Jurkat, Clone E6-1 (cell line): ENCODE measurements at regions not wholly inside any gene's neighbourhood (a gene's known extent, or its start where the extent isn't known, plus 50 kb on each side); places are given as distances from the start of the nearest gene placed in this dataset.

ENCODE experiments used
- DNase-seq: peaks from one replicate; pipeline ENCODE4 v3.0.0-alpha.2; 2011; ENCODE audit warnings: low read depth, low spot score
- H3K4me3 ChIP-seq: 2 replicates; pipeline ENCODE4 v1.5.1; 2011; ENCODE audit warnings: mild to moderate bottlenecking, low read length, control low read depth, moderate library complexity

DNA sequence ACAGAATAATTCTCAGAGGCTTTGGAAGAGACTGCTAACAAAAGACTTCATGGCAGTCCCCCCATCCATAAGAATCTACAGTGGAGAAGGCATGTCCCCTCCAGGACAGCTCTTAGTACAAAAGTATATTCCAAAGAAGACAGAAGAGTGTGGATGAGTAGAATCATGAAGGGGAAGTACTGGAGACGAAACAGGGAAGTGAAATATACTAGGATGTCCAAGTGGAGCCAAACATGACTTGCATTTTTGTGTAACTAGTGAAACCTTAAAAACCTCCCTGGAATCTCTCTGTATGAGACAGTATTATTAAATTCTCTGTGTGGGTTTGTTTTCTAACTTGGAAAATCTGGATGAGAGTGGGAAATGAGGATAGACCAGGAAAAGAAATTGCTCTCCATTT, 312.4 kb downstream of the RSL24D1 start:
- no peak overlapping the region for H3K4me3 ChIP-seq
- no peak for DNase-seq

DNA sequence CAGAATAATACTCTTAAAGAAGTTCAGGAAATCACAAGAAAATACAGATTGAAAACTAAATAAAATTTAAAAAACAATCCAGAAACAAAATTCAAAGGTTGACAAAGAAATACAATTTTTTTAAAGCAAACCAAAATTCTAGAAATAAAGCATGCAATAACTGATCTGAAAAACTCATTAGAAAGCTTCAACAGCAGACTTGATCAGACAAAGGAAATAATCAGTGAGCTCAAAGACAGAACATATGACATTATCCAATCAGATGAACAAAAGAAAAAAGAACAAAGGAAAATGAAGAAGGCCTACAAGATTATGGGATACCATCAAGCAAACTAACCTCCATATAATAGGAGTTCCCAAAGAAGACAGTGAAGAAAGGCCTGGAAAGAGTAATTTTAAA, 336.8 kb downstream of the RSL24D1 start:
- DNase-seq: no peak
- no peak overlapping the region for H3K4me3 ChIP-seq

GRCh38 chr15:54854667-54855066, 342.1 kb downstream of the RSL24D1 start:
- no peak for DNase-seq
- H3K4me3 ChIP-seq: no peak overlapping the region

DNA sequence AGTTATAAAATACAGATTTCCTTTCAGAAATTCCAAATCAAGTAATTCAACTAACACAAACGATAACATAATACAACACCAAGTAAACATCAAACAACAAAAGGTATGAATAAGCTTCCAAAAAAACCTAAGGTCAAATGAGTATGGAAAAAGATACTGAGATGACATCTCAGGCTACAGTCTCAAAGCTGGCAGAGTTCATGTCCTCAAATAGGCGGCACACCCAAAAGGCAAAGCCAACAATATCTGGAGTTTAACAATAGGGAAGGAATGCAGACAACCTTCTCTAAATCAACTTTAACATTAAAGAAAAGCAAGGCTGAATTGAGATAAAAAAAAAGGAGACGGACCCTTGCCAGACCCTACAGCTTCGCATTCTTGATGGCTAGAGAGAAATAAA, 346.6 kb downstream of the RSL24D1 start:
- DNase-seq: no peak
- no peak overlapping the region for H3K4me3 ChIP-seq

- H3K4me3 ChIP-seq: no peak overlapping the region
- no peak for DNase-seq
These were observed 353.7 kb downstream of the RSL24D1 start for GRCh38 chr15:54843006-54843405.

DNA sequence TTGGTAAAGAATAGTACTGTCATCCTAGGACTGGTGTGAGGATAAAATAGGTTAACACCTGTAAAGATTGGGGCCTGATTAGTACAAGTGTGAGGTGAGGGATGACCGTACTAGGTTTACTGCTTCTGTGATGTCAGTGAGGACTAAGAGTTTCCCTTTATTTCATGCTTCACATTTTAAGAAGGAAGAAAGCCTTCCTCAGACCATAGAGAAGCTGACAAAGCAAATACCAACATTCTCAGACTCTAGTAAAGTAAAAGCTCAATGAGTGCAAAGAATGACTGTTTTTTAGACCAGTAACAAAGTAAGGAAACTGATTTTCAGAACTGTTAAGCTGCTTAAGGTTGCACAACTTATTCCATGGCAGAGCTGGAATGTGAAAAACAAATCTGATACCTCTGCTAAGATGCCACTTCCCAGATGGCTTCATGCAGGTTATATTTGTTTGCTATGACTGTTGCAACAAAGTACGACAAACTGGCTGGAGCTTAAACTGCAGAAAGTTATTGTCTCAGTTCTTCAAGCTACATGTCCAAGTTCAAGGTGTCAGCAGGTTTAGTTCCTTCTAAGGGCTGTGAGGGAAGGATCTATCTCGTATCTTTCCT, 354.9 kb downstream of the RSL24D1 start:
- DNase-seq: no peak

DNA sequence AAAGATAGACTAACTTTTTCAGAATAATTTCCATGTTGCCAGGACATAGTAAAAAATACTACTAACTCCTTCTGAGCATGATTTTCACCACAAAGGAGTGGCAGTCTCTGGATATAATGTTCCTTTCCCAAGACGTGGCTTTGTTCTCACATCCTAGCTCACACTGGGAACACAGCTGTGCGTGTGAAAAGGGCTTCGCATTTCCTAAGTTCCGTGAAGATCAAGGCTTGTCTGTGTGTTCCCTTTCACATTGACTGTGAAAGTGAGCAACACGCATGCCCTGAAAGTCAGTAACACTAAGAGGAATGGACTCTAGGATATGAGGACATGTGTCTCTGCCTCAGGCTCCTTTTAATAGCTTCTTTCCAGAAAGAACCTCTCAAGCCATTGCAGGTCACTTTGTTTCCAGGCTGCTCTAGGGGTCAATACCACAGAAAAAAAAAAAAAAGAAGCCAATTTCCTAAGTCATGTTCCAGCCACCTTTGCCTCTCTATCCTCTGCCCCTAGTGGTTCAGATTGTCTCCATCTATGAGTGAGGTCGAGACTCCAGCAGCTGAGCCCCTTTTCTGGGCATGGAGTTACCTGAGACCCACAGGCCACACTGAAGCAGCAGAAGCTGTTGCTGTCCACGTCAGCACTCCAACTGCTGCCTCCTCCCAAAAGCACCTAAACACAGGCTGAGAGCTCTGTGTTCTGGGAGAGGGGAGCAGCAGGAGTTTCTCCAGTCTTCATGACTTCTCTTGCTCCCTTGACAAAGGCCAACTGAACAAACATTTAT, 355.9 kb downstream of the RSL24D1 start:
- DNase-seq: no peak
- H3K4me3 ChIP-seq: no peak overlapping the region

More for the DNA sequence above, 354.9 kb downstream of the RSL24D1 start:
- no peak overlapping the region for H3K4me3 ChIP-seq

GRCh38 chr15:54839379-54839778, 357.4 kb downstream of the RSL24D1 start:
- DNase-seq: no peak
- no peak overlapping the region for H3K4me3 ChIP-seq

GRCh38 chr15:54836052-54836795, 360.5 kb downstream of the RSL24D1 start:
- DNase-seq: no peak
- H3K4me3 ChIP-seq: no peak overlapping the region

- no peak overlapping the region for H3K4me3 ChIP-seq
- DNase-seq: no peak
These were observed 366.9 kb downstream of the RSL24D1 start for GRCh38 chr15:54829821-54830220.

DNA sequence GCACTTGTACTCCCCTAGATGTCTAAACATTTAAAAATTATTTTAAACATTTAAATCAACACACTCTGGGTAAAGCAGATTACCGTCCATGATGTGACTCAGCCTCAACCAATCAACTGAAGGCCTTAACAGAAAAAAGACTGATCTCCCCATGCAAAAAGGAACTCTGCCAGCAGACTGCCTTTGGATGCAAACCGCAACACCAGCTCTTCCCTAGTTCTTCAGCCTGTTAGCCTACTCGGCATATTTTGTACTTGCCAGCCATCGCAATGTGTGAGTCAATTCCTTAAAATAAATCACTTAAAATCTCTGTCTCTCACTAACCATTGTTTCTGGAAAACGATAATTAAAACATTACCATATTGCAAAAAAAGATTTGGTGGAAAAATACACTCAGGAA, 375.9 kb downstream of the RSL24D1 start:
- no peak overlapping the region for H3K4me3 ChIP-seq
- no peak for DNase-seq

DNA sequence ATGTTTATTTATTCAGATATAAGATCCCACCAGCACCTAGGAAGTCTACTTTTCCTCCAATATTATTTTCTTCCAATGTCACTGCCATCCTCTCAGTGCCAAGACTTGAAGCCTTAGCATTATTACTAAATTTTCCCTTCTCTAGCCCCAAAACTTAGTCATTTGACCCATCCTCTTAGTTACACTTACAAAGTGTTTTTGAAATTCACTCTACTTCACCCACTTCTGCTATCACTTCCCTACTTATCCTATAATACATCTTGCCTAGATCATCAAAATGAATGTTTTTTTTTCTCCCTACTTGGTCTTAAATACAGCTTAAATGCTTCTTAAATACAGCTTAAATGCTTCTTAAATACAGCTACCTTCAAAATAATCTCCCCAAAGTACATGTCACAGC, 376.6 kb downstream of the RSL24D1 start:
- H3K4me3 ChIP-seq: no peak overlapping the region
- no peak for DNase-seq

- no peak overlapping the region for H3K4me3 ChIP-seq
- DNase-seq: no peak
These were observed 380.3 kb downstream of the RSL24D1 start for GRCh38 chr15:54816401-54816800.

DNA sequence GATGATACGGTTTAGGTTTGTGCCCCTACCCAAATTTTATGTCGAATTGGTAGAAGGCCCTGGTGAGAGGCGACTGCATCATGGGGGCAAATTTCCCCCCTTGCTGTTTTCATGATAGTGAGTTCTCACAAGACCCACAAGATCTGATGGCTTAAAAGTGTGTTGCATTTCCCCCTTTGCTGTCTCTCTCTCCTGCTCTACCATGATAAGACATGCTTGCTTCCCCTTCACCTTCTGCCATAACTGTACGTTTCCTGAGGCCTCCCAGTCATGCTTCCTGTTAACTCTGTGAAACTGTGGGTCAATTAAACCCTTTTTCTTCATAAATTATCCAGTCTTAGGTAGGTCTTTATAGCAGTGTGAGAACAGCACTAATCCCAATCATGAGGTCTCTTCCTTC, 381.2 kb downstream of the RSL24D1 start:
- H3K4me3 ChIP-seq: no peak overlapping the region
- no peak for DNase-seq

- no peak overlapping the region for H3K4me3 ChIP-seq
- DNase-seq: no peak
These were observed 384.4 kb downstream of the RSL24D1 start for GRCh38 chr15:54812383-54812782.

GRCh38 chr15:54810496-54810895, 386.2 kb downstream of the RSL24D1 start:
- H3K4me3 ChIP-seq: no peak overlapping the region
- DNase-seq: no peak

GRCh38 chr15:54810031-54810430, 386.7 kb downstream of the RSL24D1 start:
- DNase-seq: no peak
- H3K4me3 ChIP-seq: no peak overlapping the region

GRCh38 chr15:54808321-54808720, 388.4 kb downstream of the RSL24D1 start:
- DNase-seq: no peak
- no peak overlapping the region for H3K4me3 ChIP-seq

GRCh38 chr15:54803987-54804386, 392.8 kb downstream of the RSL24D1 start:
- no peak overlapping the region for H3K4me3 ChIP-seq
- no peak for DNase-seq

DNA sequence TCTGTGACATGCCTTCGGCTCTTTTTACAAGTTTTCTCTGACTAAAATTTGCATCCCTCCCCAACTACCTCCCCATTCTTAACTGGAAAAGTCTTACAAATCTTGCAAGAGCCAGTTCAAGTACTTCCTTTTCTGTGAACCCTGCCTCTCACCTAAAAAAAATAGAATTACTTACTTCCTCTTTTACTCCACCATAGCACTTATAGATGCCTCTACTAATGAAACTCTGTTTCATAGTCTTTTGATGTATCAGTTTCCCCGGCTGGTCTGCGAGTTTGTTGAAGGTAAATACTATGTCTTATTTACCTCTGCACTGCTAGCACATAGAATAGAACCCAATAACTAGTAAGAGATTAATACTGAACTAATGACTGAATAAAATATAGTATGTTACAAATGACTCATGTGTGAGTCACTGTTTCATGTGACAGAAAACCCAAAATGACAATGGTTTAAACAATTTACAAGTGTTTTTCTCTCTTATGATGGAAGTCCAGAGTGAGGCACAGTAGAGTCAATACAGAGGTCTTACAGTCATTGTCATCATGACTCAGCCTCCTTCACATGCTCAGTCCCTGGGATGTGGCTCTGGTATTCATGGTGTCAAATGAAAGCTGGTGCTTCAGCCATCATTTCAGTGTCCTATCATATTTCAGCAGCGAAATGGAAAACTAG, 393.5 kb downstream of the RSL24D1 start:
- no peak overlapping the region for H3K4me3 ChIP-seq
- DNase-seq: no peak
